Astrocyte (in vitro differentiated cells and primary cell): ENCODE measurements at regions not wholly inside any gene's neighbourhood (a gene's known extent, or its start where the extent isn't known, plus 50 kb on each side); places are given as distances from the start of the nearest gene placed in this dataset.

Experiments used
- DNase-seq: peaks from one replicate; pipeline ENCODE4 v3.0.0-alpha.2; 2010; ENCODE audit warnings: low read depth
- FAIRE-seq: peaks from 2 replicates; lab custom pipeline; 2011; peaks lifted over from hg19 to GRCh38; lab: Jason Lieb, UNC
- H2AFZ ChIP-seq: 2 replicates; pipeline ENCODE4 v1.6.0; 2012; ENCODE audit warnings: low read depth, low read length, inconsistent platforms
- H3K27ac ChIP-seq: 2 replicates; pipeline ENCODE4 v1.5.1; 2011; ENCODE audit warnings: low read depth, low read length, inconsistent platforms
- H3K27me3 ChIP-seq: 2 replicates; pipeline ENCODE4 v1.6.0; 2011; ENCODE audit warnings: low read length, inconsistent platforms; ENCODE audit not compliant: insufficient read depth
- H3K36me3 ChIP-seq: 2 replicates; pipeline ENCODE4 v1.5.1; 2011; ENCODE audit warnings: low read length, inconsistent platforms; ENCODE audit not compliant: insufficient read depth
- H3K4me1 ChIP-seq: 2 replicates; pipeline ENCODE4 v1.5.1; 2011; ENCODE audit warnings: low read length, inconsistent platforms; ENCODE audit not compliant: insufficient read depth
- H3K4me2 ChIP-seq: 2 replicates; pipeline ENCODE4 v1.6.0; 2012; ENCODE audit warnings: low read length, inconsistent platforms
- H3K4me3 ChIP-seq: 2 replicates; pipeline ENCODE4 v1.5.1; 2011; ENCODE audit warnings: low read depth, mild to moderate bottlenecking, low read length, inconsistent platforms; ENCODE audit not compliant: insufficient read depth
- H3K79me2 ChIP-seq: 2 replicates; pipeline ENCODE4 v1.6.0; 2012; ENCODE audit warnings: mild to moderate bottlenecking, low read length, inconsistent platforms; ENCODE audit not compliant: insufficient read depth
- H3K9ac ChIP-seq: 2 replicates; pipeline ENCODE4 v1.6.0; 2012; ENCODE audit warnings: mild to moderate bottlenecking, low read length, inconsistent platforms
- H3K9me3 ChIP-seq: 2 replicates; pipeline ENCODE4 v1.5.1; 2012; ENCODE audit warnings: low read depth, mild to moderate bottlenecking, low read length, inconsistent platforms; ENCODE audit not compliant: insufficient read depth
- H4K20me1 ChIP-seq: 2 replicates; pipeline ENCODE4 v1.6.0; 2012; ENCODE audit warnings: low read length, inconsistent platforms; ENCODE audit not compliant: insufficient read depth
- H3K27ac Mint-ChIP-seq: one replicate; pipeline ENCODE4 v1.8.0; 2021; ENCODE audit warnings: mild to moderate bottlenecking, mixed read lengths; ENCODE audit not compliant: unreplicated experiment
- H3K27me3 Mint-ChIP-seq: one replicate; pipeline ENCODE4 v1.8.0; 2021; ENCODE audit warnings: low read depth, mixed read lengths; ENCODE audit not compliant: unreplicated experiment
- H3K36me3 Mint-ChIP-seq: one replicate; pipeline ENCODE4 v1.8.0; 2021; ENCODE audit warnings: low read depth, mixed read lengths; ENCODE audit not compliant: unreplicated experiment
- H3K4me1 Mint-ChIP-seq: one replicate; pipeline ENCODE4 v1.8.0; 2021; ENCODE audit warnings: low read depth, mixed read lengths; ENCODE audit not compliant: unreplicated experiment
- H3K4me3 Mint-ChIP-seq: one replicate; pipeline ENCODE4 v1.8.0; 2021; ENCODE audit warnings: mild to moderate bottlenecking, moderate library complexity, mixed read lengths; ENCODE audit not compliant: unreplicated experiment
- H3K9me3 Mint-ChIP-seq: one replicate; pipeline ENCODE4 v1.8.0; 2021; ENCODE audit warnings: mild to moderate bottlenecking, mixed read lengths; ENCODE audit not compliant: unreplicated experiment
- EZH2 ChIP-seq: IDR thresholded peaks from 2 replicates; pipeline ENCODE4 v1.6.1; 2012; ENCODE audit warnings: mild to moderate bottlenecking, low read length, inconsistent platforms; ENCODE audit not compliant: insufficient read depth
- TF ChIP-seq, protein P1 (sequence below): IDR thresholded peaks from 2 replicates; pipeline ENCODE4 v1.5.1; 2011; ENCODE audit warnings: low read depth, mild to moderate bottlenecking, inconsistent platforms, low read length, moderate library complexity; ENCODE audit not compliant: insufficient read depth

DNA sequence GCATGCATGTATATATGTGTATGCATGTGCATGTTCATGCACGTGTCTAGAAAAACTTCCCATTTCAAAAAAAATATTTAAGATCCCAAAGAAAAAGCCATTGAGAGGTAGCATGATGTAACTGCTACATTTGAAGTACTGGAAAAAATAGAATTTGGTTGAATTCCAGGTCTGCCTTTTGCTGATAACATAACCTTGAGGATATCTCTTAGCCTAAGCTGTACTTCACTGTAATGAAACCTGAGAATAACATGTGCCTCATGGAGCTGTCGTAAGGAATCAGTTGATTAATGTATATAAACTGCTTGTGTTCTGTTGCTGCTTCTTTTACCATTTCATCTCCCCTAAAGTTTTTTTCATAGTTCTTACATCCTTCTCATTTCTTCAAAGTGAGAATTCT is 351.8 kb downstream of the GRIA2 start:
- TF ChIP-seq, protein P1, sequence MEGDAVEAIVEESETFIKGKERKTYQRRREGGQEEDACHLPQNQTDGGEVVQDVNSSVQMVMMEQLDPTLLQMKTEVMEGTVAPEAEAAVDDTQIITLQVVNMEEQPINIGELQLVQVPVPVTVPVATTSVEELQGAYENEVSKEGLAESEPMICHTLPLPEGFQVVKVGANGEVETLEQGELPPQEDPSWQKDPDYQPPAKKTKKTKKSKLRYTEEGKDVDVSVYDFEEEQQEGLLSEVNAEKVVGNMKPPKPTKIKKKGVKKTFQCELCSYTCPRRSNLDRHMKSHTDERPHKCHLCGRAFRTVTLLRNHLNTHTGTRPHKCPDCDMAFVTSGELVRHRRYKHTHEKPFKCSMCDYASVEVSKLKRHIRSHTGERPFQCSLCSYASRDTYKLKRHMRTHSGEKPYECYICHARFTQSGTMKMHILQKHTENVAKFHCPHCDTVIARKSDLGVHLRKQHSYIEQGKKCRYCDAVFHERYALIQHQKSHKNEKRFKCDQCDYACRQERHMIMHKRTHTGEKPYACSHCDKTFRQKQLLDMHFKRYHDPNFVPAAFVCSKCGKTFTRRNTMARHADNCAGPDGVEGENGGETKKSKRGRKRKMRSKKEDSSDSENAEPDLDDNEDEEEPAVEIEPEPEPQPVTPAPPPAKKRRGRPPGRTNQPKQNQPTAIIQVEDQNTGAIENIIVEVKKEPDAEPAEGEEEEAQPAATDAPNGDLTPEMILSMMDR: no peak
- no peak for TF ChIP-seq EZH2
- Histone ChIP-seq H3K4me3 (no peak overlapping the region), H3K27ac (no peak overlapping the region), H3K79me2 (no peaks in the 10 kb centered on the region), H3K4me2 (no peak overlapping the region), H2AFZ (no peak overlapping the region), H3K4me1 (no peaks in the 10 kb centered on the region), H3K27me3 (no peaks in the 10 kb centered on the region), H3K36me3 (no peaks in the 10 kb centered on the region), H3K9ac (no peak overlapping the region), H3K9me3 (no peaks in the 10 kb centered on the region), H4K20me1 (no peaks in the 10 kb centered on the region)
- no peaks in the 10 kb centered on the region for H3K36me3 Mint-ChIP-seq
- no peak for FAIRE-seq
- no peak overlapping the region for H3K4me3 Mint-ChIP-seq
- H3K27me3 Mint-ChIP-seq: no peaks in the 10 kb centered on the region
- H3K9me3 Mint-ChIP-seq: no peaks in the 10 kb centered on the region
- H3K4me1 Mint-ChIP-seq: no peaks in the 10 kb centered on the region
- no peak for DNase-seq
- no peak overlapping the region for H3K27ac Mint-ChIP-seq

DNA sequence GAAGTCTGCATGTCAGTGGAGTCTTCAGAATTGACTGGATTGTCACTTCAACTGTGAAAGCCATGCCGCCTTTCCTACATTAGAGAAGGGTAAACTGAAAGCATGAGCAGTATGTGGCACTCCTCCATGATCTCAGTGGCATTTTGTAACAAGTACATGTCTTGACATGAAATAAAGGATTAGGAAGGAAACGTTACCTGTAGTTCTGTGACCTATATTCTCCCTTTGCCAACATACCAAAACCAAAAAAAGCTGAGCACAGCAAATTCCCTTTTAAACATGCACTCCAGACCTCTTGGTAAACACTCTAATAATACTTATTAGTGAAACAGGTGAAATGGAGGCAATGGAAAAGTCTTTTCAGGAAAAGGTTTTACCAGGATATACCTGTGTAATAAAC is 344.2 kb downstream of the GRIA2 start:
- Histone ChIP-seq H3K4me3 (no peak overlapping the region), H2AFZ (peak overlapping the region; percentile 19), H3K9ac (no peak overlapping the region), H3K9me3 (no peaks in the 10 kb centered on the region), H3K36me3 (no peaks in the 10 kb centered on the region), H3K79me2 (no peaks in the 10 kb centered on the region), H3K27me3 (no peaks in the 10 kb centered on the region), H3K4me1 (no peaks in the 10 kb centered on the region), H3K4me2 (no peak overlapping the region), H4K20me1 (no peaks in the 10 kb centered on the region), H3K27ac (no peak overlapping the region)
- no peak overlapping the region for H3K4me3 Mint-ChIP-seq
- FAIRE-seq (no peak), DNase-seq (no peak)
- TF ChIP-seq, protein P1: no peak
- no peak for TF ChIP-seq EZH2
- H3K27me3 Mint-ChIP-seq: no peaks in the 10 kb centered on the region
- no peaks in the 10 kb centered on the region for H3K36me3 Mint-ChIP-seq
- H3K27ac Mint-ChIP-seq: no peak overlapping the region
- H3K9me3 Mint-ChIP-seq: no peaks in the 10 kb centered on the region
- H3K4me1 Mint-ChIP-seq: no peaks in the 10 kb centered on the region

DNA sequence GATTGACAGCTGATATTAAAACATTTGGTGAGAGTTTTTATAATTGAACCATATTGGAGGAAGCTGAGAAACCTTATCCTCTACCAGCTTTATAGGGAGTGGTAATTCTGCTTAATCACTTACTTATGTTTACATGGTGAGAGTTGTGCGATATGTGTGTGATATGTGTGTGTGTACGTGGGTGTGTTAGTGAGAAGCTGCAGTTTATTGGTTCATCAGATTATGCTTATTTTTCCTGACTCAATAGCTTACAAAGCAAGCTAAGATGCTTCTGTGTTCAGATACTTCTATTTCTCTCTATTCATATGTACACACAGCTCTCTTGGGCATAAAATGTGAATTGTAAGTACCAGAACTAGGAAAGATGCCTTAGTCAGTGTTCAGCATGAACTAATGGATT is 343.7 kb downstream of the GRIA2 start:
- Histone ChIP-seq H2AFZ (no peak overlapping the region), H3K9me3 (no peaks in the 10 kb centered on the region), H3K36me3 (no peaks in the 10 kb centered on the region), H3K4me2 (no peak overlapping the region), H3K9ac (no peak overlapping the region), H3K4me3 (no peak overlapping the region), H3K27me3 (no peaks in the 10 kb centered on the region), H4K20me1 (no peaks in the 10 kb centered on the region), H3K79me2 (no peaks in the 10 kb centered on the region), H3K4me1 (no peaks in the 10 kb centered on the region), H3K27ac (no peak overlapping the region)
- H3K36me3 Mint-ChIP-seq: no peaks in the 10 kb centered on the region
- no peak for TF ChIP-seq EZH2
- TF ChIP-seq, protein P1: no peak
- no peaks in the 10 kb centered on the region for H3K9me3 Mint-ChIP-seq
- H3K27me3 Mint-ChIP-seq: no peaks in the 10 kb centered on the region
- no peaks in the 10 kb centered on the region for H3K4me1 Mint-ChIP-seq
- no peak overlapping the region for H3K4me3 Mint-ChIP-seq
- DNase-seq: no peak
- H3K27ac Mint-ChIP-seq: no peak overlapping the region
- no peak for FAIRE-seq
